NCI-H748 (cell line): ENCODE measurements at regions not wholly inside any gene's neighbourhood (a gene's known extent, or its start where the extent isn't known, plus 50 kb on each side); places are given as distances from the start of the nearest gene placed in this dataset.
"Not testable (repeated sequence)": the region's sequence is repeated elsewhere in the genome, so short reads cannot be mapped to it uniquely, and the experiment has no call there.

Source experiments
- DNase-seq: peaks from one replicate; lab custom pipeline; 2025; ENCODE audit not compliant: unreplicated experiment; lab: John Stamatoyannopoulos, UW

- not testable (repeated sequence) for DNase-seq
These were observed 266.6 kb downstream of the IRS1 start for GRCh38 chr2:226532976-226533375.

GRCh38 chr2:226531061-226531810 is 268.4 kb downstream of the IRS1 start:
- no peak for DNase-seq

GRCh38 chr2:226529556-226529955 is 270.1 kb downstream of the IRS1 start:
- no peak for DNase-seq

- DNase-seq: no peak
These were observed 272.9 kb downstream of the IRS1 start for GRCh38 chr2:226526716-226527115.

GRCh38 chr2:226524381-226524843 is 275.2 kb downstream of the IRS1 start:
- DNase-seq: no peak

- no peak for DNase-seq
These were observed 278.9 kb downstream of the IRS1 start for GRCh38 chr2:226520723-226521122.

- no peak for DNase-seq
These were observed 284.1 kb downstream of the IRS1 start for GRCh38 chr2:226515344-226516055.

- no peak for DNase-seq
These were observed 284.7 kb downstream of the IRS1 start for GRCh38 chr2:226514895-226515294.

- no peak for DNase-seq
These were observed 288.3 kb downstream of the IRS1 start for GRCh38 chr2:226511311-226511710.

- no peak for DNase-seq
These were observed 290.9 kb downstream of the IRS1 start for GRCh38 chr2:226508683-226509082.

GRCh38 chr2:226508005-226508404 is 291.6 kb downstream of the IRS1 start:
- DNase-seq: no peak

- no peak for DNase-seq
These were observed 302.3 kb downstream of the IRS1 start for GRCh38 chr2:226497146-226497909.

GRCh38 chr2:226496273-226496550 is 303.4 kb downstream of the IRS1 start:
- no peak for DNase-seq

GRCh38 chr2:226495466-226496272 is 304.0 kb downstream of the IRS1 start:
- DNase-seq: no peak

- DNase-seq: no peak
These were observed 308.5 kb downstream of the IRS1 start for GRCh38 chr2:226491112-226491511.

- DNase-seq: no peak
These were observed 309.7 kb downstream of the IRS1 start for GRCh38 chr2:226489775-226490541.

GRCh38 chr2:226488034-226488433 is 311.6 kb downstream of the IRS1 start:
- no peak for DNase-seq

GRCh38 chr2:226487573-226487972 is 312.0 kb downstream of the IRS1 start:
- DNase-seq: no peak

- DNase-seq: no peak
These were observed 315.6 kb downstream of the IRS1 start for GRCh38 chr2:226483745-226484619.
